Smooth muscle cell (in vitro differentiated cells): ENCODE measurements at regions not wholly inside any gene's neighbourhood (a gene's known extent, or its start where the extent isn't known, plus 50 kb on each side); places are given as distances from the start of the nearest gene placed in this dataset.

Source experiments
- DNase-seq: peaks from one replicate; lab custom pipeline; 2025; ENCODE audit not compliant: unreplicated experiment; lab: John Stamatoyannopoulos, UW
- H2AFZ ChIP-seq: fragments of 200-600 bp; sonication (generic); 2 replicates; pipeline ENCODE4 v1.6.0; 2016; ENCODE audit warnings: antibody characterized with exemption, low read depth, mild to moderate bottlenecking
- H3F3A ChIP-seq: fragments of 200-600 bp; sonication (generic); 2 replicates; pipeline ENCODE4 v1.6.0; 2017; ENCODE audit warnings: antibody characterized with exemption, low read depth
- H3K27ac ChIP-seq: fragments of 200-600 bp; sonication (generic); 2 replicates; pipeline ENCODE4 v1.5.1; 2016; ENCODE audit warnings: low read depth, mild to moderate bottlenecking
- H3K27me3 ChIP-seq: fragments of 200-600 bp; sonication (generic); 2 replicates; pipeline ENCODE4 v1.6.1; 2016; ENCODE audit warnings: low read depth, mild to moderate bottlenecking
- H3K36me3 ChIP-seq: fragments of 200-600 bp; sonication (generic); 2 replicates; pipeline ENCODE4 v1.5.1; 2016; ENCODE audit warnings: low read depth
- H3K4me1 ChIP-seq: fragments of 200-600 bp; sonication (generic); 2 replicates; pipeline ENCODE4 v1.5.1; 2016; ENCODE audit warnings: low read depth
- H3K4me2 ChIP-seq: fragments of 200-600 bp; sonication (generic); 2 replicates; pipeline ENCODE4 v1.6.0; 2016; ENCODE audit warnings: mild to moderate bottlenecking
- H3K4me3 ChIP-seq: fragments of 200-600 bp; sonication (generic); 2 replicates; pipeline ENCODE4 v1.5.1; 2016; ENCODE audit warnings: mild to moderate bottlenecking
- H3K79me2 ChIP-seq: fragments of 200-600 bp; sonication (generic); 2 replicates; pipeline ENCODE4 v1.6.0; 2016; ENCODE audit warnings: low read depth, mild to moderate bottlenecking
- H3K9ac ChIP-seq: fragments of 200-600 bp; sonication (generic); 2 replicates; pipeline ENCODE4 v1.6.0; 2016; ENCODE audit warnings: low read depth
- H3K9me3 ChIP-seq: fragments of 200-600 bp; sonication (generic); replicated peaks from 2 replicates; pipeline ENCODE4 v1.5.1; 2016; ENCODE audit warnings: low read depth
- H4K20me1 ChIP-seq: fragments of 200-600 bp; sonication (generic); 2 replicates; pipeline ENCODE4 v1.6.0; 2016; ENCODE audit warnings: low read depth
- WGBS: methylation state at CpG from one replicate; pipeline ENCODE4 v1.1.7; 2016; ENCODE audit warnings: low lambda C conversion rate; 5-methylcytosine and 5-hydroxymethylcytosine counted together
- TF ChIP-seq, protein P1 (sequence below): fragments of 200-600 bp; sonication (generic); IDR thresholded peaks from 2 replicates; pipeline ENCODE4 v1.5.1; 2017; ENCODE audit warnings: borderline replicate concordance, mild to moderate bottlenecking, antibody characterized with exemption; ENCODE audit not compliant: insufficient read depth, poor library complexity, severe bottlenecking

- TF ChIP-seq, protein P1, sequence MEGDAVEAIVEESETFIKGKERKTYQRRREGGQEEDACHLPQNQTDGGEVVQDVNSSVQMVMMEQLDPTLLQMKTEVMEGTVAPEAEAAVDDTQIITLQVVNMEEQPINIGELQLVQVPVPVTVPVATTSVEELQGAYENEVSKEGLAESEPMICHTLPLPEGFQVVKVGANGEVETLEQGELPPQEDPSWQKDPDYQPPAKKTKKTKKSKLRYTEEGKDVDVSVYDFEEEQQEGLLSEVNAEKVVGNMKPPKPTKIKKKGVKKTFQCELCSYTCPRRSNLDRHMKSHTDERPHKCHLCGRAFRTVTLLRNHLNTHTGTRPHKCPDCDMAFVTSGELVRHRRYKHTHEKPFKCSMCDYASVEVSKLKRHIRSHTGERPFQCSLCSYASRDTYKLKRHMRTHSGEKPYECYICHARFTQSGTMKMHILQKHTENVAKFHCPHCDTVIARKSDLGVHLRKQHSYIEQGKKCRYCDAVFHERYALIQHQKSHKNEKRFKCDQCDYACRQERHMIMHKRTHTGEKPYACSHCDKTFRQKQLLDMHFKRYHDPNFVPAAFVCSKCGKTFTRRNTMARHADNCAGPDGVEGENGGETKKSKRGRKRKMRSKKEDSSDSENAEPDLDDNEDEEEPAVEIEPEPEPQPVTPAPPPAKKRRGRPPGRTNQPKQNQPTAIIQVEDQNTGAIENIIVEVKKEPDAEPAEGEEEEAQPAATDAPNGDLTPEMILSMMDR = no peak
- no peaks in the 10 kb centered on the region for H3K9me3 ChIP-seq
- H3K4me1 ChIP-seq = no peaks in the 10 kb centered on the region
- H3K4me2 ChIP-seq = no peak overlapping the region
- 84% methylated on average over 1 of the region's 1 CpG for WGBS
- no peak overlapping the region for H3K27ac ChIP-seq
- H3K4me3 ChIP-seq = no peak overlapping the region
- no peaks in the 10 kb centered on the region for H3K79me2 ChIP-seq
- H4K20me1 ChIP-seq = no peaks in the 10 kb centered on the region
- no peaks in the 10 kb centered on the region for H3K27me3 ChIP-seq
- no peak overlapping the region for H3K9ac ChIP-seq
- H3F3A ChIP-seq = no peaks in the 10 kb centered on the region
- H2AFZ ChIP-seq = no peak overlapping the region
- H3K36me3 ChIP-seq = no peaks in the 10 kb centered on the region
- DNase-seq = no peak
Observed at GRCh38 chr13:81326913-81327312, 986.0 kb upstream of the SPRY2 start.

DNA sequence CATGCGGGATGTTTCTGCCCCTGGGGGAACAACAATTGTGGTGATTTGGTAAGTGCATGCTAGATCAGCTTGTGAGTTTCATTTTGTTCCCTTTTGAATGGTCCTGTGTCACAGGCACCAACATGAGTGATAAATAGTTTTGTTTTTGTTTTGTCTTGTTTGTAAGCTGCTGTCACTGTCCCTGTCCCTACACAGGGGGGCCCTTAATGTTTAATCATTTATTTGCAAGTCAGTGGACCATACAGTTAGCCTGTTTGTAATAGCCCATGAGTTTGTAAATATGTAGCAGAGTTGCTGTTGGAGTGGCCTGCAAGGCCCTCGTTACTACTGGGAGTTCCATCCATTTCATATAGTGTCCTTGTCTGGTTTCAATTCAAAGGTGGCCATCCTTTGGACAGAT lies 979.6 kb upstream of the SPRY2 start:
- H3K79me2 ChIP-seq = no peaks in the 10 kb centered on the region
- WGBS = 92% methylated on average over 2 of the region's 2 CpGs
- no peaks in the 10 kb centered on the region for H3F3A ChIP-seq
- DNase-seq = no peak
- H4K20me1 ChIP-seq = no peaks in the 10 kb centered on the region
- no peak overlapping the region for H3K4me2 ChIP-seq
- H3K36me3 ChIP-seq = no peaks in the 10 kb centered on the region
- TF ChIP-seq, protein P1 = no peak
- H3K4me3 ChIP-seq = no peak overlapping the region
- H3K9ac ChIP-seq = no peak overlapping the region
- H3K9me3 ChIP-seq = no peaks in the 10 kb centered on the region
- no peaks in the 10 kb centered on the region for H3K4me1 ChIP-seq
- no peak overlapping the region for H2AFZ ChIP-seq
- no peaks in the 10 kb centered on the region for H3K27me3 ChIP-seq
- no peak overlapping the region for H3K27ac ChIP-seq

GRCh38 chr13:81319351-81319750 lies 978.4 kb upstream of the SPRY2 start:
- H3K27ac ChIP-seq = no peak overlapping the region
- H4K20me1 ChIP-seq = no peaks in the 10 kb centered on the region
- no peaks in the 10 kb centered on the region for H3K9me3 ChIP-seq
- no peaks in the 10 kb centered on the region for H3F3A ChIP-seq
- H3K36me3 ChIP-seq = no peaks in the 10 kb centered on the region
- H2AFZ ChIP-seq = no peak overlapping the region
- H3K9ac ChIP-seq = no peak overlapping the region
- no peak overlapping the region for H3K4me3 ChIP-seq
- WGBS = 83% methylated on average over 3 of the region's 3 CpGs
- H3K27me3 ChIP-seq = no peaks in the 10 kb centered on the region
- H3K4me1 ChIP-seq = no peaks in the 10 kb centered on the region
- TF ChIP-seq, protein P1 = no peak
- DNase-seq = no peak
- H3K79me2 ChIP-seq = no peaks in the 10 kb centered on the region
- no peak overlapping the region for H3K4me2 ChIP-seq

GRCh38 chr13:81318231-81319019 lies 977.5 kb upstream of the SPRY2 start:
- Histone ChIP-seq H3K4me3 (no peak overlapping the region), H3F3A (no peaks in the 10 kb centered on the region), H3K79me2 (no peaks in the 10 kb centered on the region), H3K27ac (no peak overlapping the region), H3K4me1 (no peaks in the 10 kb centered on the region), H3K9ac (no peak overlapping the region), H3K4me2 (no peak overlapping the region), H3K36me3 (no peaks in the 10 kb centered on the region), H3K9me3 (no peaks in the 10 kb centered on the region), H3K27me3 (no peaks in the 10 kb centered on the region), H2AFZ (no peak overlapping the region), H4K20me1 (no peaks in the 10 kb centered on the region)
- no peak for DNase-seq
- WGBS = 87% methylated on average over 4 of the region's 4 CpGs
- TF ChIP-seq, protein P1 = no peak
